ENCODE measurements at regions not wholly inside any gene's neighbourhood (a gene's known extent, or its start where the extent isn't known, plus 50 kb on each side); places are given as distances from the start of the nearest gene placed in this dataset.

- no peak for DNase-seq
Observed at GRCh38 chr18:24840051-24840450, 379.6 kb downstream of the HRH4 start.

DNA sequence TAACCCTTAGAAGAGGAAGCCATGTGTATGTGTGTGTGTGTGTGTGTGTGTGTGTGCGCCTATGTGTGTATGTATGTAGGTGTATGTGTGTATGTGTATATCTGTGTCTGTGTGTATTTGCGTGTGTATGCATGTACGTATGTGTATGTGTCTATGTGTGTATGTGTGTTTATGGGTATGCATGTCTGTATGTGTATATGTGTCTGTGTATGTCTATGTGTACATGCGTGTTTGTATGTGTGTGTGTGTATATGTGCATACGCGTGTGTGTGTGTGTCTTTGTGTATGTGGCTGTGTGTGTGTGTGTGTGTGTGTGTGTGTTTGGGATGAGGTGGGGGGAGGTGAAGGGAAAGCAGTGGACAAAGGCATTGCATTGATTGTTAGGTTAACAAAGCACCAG lies 380.2 kb downstream of the HRH4 start:
- no peak for DNase-seq

GRCh38 chr18:24841536-24841935 lies 381.1 kb downstream of the HRH4 start:
- no peak for DNase-seq

- no peak for DNase-seq
Observed at GRCh38 chr18:24843123-24843522, 382.7 kb downstream of the HRH4 start.

DNA sequence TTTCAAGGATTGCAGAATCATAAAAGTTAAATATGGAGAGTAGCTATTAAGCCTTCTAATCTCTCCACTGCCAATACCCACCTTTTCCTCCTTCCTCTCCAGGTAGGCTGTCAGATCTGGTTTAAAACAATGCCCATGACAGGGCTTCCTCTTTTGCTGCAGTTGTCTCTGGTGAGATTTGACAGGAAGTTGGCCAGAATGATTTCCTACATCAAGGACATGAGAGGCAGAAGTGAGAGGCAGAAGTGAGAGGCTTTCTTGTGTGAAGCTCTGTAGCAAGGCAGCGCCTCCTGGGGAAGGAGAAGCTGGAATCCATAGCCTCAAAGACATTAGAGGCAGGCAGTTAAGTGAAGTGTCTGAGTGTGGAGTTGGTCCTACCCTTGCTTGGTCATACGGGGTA lies 385.7 kb downstream of the HRH4 start:
- no peak for DNase-seq

DNA sequence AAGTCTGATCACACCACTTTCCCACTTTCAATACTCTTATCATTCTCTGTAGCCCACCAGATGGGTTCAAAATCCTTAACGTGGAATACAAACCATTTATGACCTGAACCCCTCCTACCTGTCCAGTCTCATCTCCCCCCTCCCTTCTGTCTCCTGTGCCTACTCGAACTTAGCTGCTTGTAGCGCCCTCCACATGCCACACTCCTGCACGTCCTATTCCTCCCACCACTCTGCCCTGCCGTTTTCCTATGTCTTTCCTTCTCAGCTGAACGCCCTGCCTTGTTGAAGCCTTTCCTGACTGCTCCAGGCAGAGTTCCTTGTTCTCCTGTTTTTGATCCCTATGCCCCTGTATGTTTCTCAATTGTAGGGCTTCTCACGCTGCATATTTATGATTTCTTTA lies 390.1 kb downstream of the HRH4 start:
- DNase-seq, result no peak

DNA sequence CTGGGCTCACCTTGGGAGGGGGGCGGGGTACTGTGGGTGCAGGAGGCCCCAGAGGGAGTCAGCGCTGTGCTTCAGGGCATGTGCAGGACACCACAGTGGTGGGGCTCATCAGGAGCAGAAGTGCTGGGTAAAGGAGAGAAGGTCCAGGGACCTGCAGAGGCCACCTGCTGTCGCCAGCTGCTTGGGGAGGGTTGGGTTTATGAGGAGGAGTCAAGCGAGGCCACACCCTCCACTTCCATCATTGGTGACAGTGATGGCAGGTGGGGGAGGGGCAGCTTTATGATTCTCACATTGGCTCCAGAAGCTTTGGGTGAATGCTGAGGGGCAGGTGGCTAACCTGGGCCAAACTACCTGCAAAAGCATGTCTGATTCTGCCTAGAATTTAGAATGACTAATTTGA lies 392.6 kb downstream of the HRH4 start:
- no peak for DNase-seq

GRCh38 chr18:24860978-24861680 lies 400.7 kb downstream of the HRH4 start:
- DNase-seq, result no peak

- DNase-seq, result no peak
Observed at GRCh38 chr18:24862201-24862816, 401.9 kb downstream of the HRH4 start.

GRCh38 chr18:24868311-24868710 lies 407.9 kb downstream of the HRH4 start:
- DNase-seq, result no peak

DNA sequence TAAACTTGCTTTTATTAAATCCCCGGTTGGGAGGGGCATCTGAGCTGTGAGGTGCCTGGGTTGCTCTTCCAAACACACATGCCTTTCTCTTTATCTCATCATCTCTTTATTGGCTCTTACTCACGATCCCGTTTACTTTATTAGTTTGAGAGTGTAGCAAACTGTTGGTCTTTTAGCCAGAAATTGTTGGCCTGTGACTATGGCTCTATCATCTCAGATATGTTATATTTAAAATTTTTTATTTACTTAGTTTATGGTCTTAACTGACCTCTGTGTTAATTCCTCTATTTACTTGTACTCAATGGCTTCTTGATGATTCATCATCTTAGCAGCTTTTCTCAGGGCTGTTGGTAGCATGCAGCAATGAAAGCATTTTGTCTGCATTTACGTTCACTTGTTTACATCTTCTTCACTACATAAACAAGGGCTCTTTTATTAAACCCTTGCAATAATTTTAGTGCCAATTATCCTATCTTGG lies 408.4 kb downstream of the HRH4 start:
- DNase-seq, result no peak

DNA sequence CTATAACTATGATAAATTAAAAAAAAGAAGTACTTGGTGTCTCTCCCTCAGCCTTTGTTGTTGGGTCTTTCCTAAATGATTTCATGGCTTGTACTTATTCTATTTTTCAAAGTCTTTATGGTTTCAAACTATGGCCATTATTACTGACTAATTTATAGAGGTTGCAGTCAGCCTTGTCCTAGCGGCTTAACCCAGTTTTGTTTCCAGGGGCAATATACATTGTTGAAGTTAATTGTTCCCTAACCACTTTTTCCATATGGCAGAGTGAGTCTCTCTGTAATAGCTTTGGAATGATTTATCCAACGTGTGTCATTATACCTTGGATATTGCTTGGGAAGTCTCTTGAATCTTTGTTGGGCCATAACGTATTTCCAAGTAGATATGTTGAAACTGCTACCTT lies 408.8 kb downstream of the HRH4 start:
- no peak for DNase-seq

- DNase-seq, result no peak
Observed at GRCh38 chr18:24875286-24875685, 414.8 kb downstream of the HRH4 start.

DNA sequence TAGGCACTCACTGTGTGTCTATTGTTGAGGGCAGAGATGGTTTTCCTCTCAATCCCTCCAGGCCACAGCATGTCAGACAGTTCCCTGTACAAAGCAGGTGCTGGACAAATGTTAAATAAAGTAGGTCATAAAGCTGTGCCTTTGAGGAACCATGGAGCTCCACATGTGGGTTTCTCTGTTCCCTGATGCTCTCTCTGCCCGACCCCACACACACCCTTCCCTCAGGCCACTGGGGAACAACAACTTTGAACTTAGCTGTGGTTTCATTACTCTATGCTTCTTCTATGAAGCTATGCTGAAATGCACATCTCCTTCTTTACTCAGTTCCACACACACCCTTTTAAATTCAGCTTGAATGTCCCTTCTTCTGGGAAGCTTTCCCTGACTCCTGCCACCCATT lies 415.3 kb downstream of the HRH4 start:
- no peak for DNase-seq

- DNase-seq, result no peak
Observed at GRCh38 chr18:24876266-24876665, 415.8 kb downstream of the HRH4 start.

- DNase-seq, result no peak
Observed at GRCh38 chr18:24877066-24877465, 416.6 kb downstream of the HRH4 start.

DNA sequence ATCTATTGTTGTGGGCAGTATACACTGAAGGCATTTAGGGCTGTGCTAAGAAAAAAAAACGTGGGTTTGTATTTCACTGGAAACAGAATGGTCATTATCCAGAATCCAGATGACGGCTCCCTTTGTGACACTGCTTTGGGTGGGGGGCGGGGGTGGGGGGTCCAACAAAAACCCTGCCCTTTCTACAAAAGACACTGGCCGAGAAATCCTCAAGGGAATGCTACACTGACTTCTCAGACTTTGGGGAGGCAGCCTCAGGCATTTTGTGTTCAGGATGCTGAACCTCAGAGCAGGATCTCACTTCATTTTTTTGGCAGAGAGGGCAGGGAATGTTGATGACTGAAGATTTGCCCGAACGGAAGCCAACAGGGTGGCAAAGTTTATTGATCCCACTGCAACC lies 417.1 kb downstream of the HRH4 start:
- no peak for DNase-seq

DNA sequence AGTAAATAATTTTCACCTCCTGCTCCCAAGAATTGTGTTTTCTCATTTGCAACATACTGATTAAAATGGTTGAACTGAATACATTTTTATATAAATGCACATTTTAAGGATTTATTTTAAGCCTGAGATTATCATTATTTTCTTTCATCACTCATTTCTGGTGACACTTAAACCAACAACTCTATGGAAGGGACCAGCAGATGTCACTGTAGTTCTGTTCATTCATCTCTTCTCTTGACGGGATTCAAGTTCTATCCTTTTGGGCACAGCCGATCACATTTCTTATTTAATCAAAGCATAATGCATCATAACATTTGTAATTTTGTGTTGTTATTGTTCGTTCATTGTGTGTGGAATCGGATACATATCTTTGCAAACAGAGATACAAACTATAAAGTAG lies 417.9 kb downstream of the HRH4 start:
- DNase-seq, result no peak

GRCh38 chr18:24885276-24885675 lies 424.8 kb downstream of the HRH4 start:
- DNase-seq, result no peak

DNA sequence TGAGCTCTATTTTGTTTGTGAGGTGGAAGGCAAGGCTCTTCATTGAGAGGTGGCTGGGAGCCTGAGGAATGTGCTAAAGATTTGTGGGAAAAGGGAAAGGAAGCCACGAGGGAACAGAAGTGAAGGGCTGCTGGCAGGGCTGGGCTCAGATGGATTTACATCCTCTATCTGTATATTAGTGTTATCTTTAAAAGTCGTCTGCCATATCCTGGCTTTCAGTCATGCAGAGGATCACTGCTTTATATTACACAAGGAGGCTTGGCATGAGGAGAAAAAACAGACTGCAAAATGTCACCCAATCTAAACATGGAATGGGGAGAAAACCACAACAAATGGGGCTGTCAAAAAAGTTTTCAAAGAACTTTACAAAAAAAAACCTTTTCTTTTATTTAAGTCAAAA lies 434.4 kb downstream of the HRH4 start:
- no peak for DNase-seq

DNA sequence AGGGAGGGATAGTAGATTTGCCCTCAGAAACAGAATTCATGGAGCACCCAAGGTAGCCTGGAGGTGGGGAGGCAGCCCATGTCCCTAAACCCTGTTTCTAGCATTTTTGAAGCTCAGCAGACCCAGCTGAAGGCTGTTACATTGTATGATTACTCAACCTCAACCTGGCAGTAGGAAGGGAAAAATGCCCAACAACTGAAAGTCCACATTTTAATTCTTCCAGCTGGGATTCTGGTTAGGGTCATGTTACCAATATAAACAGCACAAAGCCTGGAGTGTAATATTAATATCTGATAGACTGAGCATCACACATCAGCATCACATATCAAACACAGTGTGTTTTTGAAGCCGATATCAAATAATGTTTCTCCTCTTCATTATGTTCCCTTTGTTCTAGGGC lies 437.0 kb downstream of the HRH4 start:
- no peak for DNase-seq

DNA sequence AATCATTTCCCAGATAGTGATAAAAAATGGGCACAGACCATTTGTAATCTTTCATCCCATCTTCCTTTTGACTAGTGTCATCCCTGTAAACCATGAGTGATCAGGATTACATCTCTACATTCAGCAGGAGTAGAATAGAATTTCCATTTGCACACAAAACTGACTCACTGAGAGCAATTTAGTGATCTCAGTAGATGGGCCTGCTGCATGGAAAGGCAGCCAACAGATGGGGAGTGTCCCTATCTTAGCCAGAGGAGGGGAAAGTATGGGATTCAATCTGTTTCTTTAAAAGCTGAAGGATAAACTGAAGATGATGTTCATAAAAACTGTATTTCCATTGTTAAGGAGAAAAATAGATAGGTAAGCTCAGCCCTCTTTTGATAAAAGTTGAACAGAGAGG lies 441.7 kb downstream of the ZNF521 start:
- no peak for DNase-seq

DNA sequence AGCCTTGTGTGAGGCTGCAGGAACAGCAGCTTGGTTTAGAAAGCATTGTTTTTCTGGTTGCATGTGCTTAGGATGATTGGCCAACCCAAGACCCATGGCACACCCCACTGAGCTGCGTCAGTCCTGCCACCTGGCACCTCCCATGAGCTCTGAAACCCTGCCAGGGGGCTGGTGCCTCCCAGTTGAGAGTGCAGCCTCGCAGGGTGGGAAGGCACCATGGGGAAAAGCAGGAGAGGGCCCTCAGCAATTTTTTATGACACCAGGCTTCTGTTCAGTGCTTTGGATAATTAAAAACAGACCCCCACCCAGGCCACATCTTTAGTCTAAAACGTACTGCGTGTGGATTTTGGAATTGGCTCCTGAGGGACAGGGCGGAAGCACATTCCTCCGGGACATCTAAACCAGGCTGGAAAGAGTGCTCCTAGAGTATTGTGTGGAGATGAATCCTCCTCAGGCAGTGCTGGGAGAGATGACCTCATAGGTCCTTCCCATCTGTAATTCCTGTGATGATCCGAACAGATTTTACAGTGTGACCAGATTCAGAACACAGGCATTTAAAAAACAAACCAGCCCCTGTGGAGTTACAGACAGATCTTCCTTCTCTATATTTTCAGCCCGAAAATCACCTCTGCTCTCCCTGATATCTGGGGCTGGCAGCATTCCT lies 438.3 kb downstream of the ZNF521 start:
- DNase-seq, result no peak

DNA sequence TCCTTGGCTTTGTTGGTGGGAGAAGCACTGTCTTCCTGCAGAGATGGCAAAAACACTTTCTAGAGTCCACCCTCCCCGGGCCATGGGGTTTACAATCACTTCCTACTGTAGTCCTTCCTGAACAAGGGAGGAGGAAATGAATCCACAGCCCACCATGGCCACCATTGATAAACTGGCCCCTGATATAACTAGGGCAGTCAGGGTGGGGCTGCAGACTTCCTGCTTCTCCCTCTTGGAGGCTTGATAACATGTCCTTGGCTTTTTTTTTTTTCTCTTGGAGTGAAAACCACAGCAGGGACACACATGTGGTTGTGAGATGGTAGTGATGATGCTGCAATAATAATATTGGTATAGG lies 437.8 kb downstream of the ZNF521 start:
- no peak for DNase-seq

DNA sequence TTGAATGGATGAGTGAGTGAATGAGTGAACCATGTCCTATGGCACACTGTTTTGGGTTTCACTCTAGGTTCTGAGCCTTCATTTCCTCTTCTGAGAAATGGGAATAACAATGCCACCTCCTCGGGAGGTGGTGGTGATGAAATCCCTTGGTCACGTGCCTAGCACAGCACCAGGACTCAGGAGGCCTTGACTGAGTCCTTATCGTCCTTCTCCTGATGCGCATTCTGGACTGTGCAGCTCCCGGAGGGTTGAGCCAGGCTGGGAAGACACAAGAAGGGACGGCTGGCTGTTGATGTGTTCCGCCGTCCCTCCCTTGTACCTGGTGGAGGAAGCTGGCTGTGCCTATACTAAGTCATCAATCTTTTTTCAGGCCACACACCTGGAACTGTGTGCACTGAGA lies 437.3 kb downstream of the ZNF521 start:
- no peak for DNase-seq
